SH-SY5Y (cell line): ENCODE measurements at regions not wholly inside any gene's neighbourhood (a gene's known extent, or its start where the extent isn't known, plus 50 kb on each side); places are given as distances from the start of the nearest gene placed in this dataset.

Experiments used
- GATA2 ChIP-seq: IDR thresholded peaks from 2 replicates; pipeline ENCODE4 v1.6.1; 2011; ENCODE audit warnings: mild to moderate bottlenecking, low read depth, low read length
- GATA3 ChIP-seq: IDR thresholded peaks from 2 replicates; pipeline ENCODE4 v1.6.1; 2011; ENCODE audit warnings: low read depth, mild to moderate bottlenecking, low read length, moderate library complexity

- no peak for TF ChIP-seq GATA3
- no peak for TF ChIP-seq GATA2
These were observed 120.2 kb downstream of the ZC3H11B start for GRCh38 chr1:219492717-219493116.
